NB4 (cell line): ENCODE measurements at regions not wholly inside any gene's neighbourhood (a gene's known extent, or its start where the extent isn't known, plus 50 kb on each side); places are given as distances from the start of the nearest gene placed in this dataset.

Source experiments
- CTCF ChIP-seq: IDR thresholded peaks from one replicate; pipeline ENCODE4 v1.5.1; 2012; ENCODE audit warnings: low read depth, low read length
- MYC ChIP-seq: IDR thresholded peaks from 2 replicates; pipeline ENCODE4 v1.6.1; 2011; ENCODE audit warnings: low read depth, low read length
- POLR2A ChIP-seq: IDR thresholded peaks from 2 replicates; pipeline ENCODE4 v1.6.1; 2011; ENCODE audit warnings: mild to moderate bottlenecking; ENCODE audit not compliant: insufficient read length; ENCODE audit errors: extremely low read depth
- TF ChIP-seq, protein P1 (sequence below): IDR thresholded peaks from 2 replicates; pipeline ENCODE4 v1.6.1; 2011; ENCODE audit warnings: low read depth, low read length

DNA sequence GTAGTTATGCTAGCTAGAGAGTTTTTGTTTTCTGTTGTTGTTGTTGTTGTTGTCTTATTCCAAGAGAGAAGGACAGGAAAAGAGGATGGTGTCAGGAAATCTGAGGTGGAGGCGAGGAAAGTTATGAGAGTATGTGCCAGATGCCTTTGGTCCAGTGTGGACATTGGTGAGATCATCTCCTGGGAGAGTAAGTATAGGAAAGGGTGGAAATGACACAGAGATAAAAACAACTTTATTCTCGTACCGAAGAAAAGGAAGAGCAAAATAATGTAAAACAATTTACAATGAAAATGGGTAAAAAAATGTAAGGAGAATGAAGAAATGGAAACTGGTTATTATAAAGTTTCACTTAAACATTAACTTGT lies 97.4 kb upstream of the ADGRL2 start:
- TF ChIP-seq CTCF = no peak
- TF ChIP-seq POLR2A = no peak
- TF ChIP-seq, protein P1, sequence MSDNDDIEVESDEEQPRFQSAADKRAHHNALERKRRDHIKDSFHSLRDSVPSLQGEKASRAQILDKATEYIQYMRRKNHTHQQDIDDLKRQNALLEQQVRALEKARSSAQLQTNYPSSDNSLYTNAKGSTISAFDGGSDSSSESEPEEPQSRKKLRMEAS = no peak
- no peak for TF ChIP-seq MYC
